ENCODE measurements at regions not wholly inside any gene's neighbourhood (a gene's known extent, or its start where the extent isn't known, plus 50 kb on each side); places are given as distances from the start of the nearest gene placed in this dataset.
A peak's percentile ranks its signal among the peaks of the same experiment; 100 is the strongest.

DNA sequence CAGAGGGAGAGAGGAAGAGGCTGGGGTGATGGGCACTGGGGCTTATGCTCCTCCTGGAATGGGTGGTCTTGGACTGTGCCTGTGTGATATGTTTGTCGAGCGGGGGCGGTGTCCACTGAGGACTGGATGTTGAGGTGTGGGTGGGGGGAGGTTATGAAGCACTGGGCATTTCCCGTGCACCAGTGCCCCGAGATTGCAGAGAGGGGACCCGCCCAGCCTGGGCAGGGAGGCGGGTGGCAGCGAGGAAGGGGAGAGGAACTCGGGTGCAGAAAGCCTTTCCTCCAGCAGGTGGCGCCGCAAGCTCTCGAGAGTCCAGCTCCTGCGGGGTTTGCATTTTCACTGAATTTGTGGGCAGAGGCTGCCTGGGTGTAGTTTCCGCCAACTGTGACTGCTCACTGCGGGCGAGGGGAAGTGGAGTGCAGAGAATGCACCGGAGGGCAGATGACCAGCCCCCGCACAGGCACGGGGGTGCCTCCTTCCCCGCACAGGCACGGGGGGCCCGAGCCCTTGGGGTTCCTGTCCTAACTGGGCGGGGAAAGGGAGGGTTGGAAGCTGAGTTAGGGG, 190.6 kb downstream of the SEC14L1 start:
- Histone ChIP-seq H3K36me3 (no peaks in the 10 kb centered on the region), H3K27me3 (no peaks in the 10 kb centered on the region), H3K4me3 (peak overlapping the region in 2 of 3 donors; percentile 11 to 32), H3K4me1 (peaks cover 0 to 3% of the 10 kb centered on the region in 2 donors), H3K9me3 (no peaks in the 10 kb centered on the region), H3K27ac (peak overlapping the region; percentile 13 to 61)
- DNase-seq (ENCODE audit: low spot score in 2 of 2), result peak; percentile 90 to 93
- intact Hi-C loops (cut with DNase I; ENCODE audit: low total_unique reads), result loop anchor here (1.0 kb wide), 1 partner anchor 17 kb away; no protein-coding TSS in a partner anchor
- TF ChIP-seq POLR2A (IDR thresholded peaks at IDR 0.05) (no peak), POLR2AphosphoS5 (IDR thresholded peaks at IDR 0.05) (peak; percentile 42 to 79 (median 72))
- TF ChIP-seq, protein P1, sequence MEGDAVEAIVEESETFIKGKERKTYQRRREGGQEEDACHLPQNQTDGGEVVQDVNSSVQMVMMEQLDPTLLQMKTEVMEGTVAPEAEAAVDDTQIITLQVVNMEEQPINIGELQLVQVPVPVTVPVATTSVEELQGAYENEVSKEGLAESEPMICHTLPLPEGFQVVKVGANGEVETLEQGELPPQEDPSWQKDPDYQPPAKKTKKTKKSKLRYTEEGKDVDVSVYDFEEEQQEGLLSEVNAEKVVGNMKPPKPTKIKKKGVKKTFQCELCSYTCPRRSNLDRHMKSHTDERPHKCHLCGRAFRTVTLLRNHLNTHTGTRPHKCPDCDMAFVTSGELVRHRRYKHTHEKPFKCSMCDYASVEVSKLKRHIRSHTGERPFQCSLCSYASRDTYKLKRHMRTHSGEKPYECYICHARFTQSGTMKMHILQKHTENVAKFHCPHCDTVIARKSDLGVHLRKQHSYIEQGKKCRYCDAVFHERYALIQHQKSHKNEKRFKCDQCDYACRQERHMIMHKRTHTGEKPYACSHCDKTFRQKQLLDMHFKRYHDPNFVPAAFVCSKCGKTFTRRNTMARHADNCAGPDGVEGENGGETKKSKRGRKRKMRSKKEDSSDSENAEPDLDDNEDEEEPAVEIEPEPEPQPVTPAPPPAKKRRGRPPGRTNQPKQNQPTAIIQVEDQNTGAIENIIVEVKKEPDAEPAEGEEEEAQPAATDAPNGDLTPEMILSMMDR (IDR thresholded peaks at IDR 0.05), result peak; percentile 94 to 98 (median 94)

DNA sequence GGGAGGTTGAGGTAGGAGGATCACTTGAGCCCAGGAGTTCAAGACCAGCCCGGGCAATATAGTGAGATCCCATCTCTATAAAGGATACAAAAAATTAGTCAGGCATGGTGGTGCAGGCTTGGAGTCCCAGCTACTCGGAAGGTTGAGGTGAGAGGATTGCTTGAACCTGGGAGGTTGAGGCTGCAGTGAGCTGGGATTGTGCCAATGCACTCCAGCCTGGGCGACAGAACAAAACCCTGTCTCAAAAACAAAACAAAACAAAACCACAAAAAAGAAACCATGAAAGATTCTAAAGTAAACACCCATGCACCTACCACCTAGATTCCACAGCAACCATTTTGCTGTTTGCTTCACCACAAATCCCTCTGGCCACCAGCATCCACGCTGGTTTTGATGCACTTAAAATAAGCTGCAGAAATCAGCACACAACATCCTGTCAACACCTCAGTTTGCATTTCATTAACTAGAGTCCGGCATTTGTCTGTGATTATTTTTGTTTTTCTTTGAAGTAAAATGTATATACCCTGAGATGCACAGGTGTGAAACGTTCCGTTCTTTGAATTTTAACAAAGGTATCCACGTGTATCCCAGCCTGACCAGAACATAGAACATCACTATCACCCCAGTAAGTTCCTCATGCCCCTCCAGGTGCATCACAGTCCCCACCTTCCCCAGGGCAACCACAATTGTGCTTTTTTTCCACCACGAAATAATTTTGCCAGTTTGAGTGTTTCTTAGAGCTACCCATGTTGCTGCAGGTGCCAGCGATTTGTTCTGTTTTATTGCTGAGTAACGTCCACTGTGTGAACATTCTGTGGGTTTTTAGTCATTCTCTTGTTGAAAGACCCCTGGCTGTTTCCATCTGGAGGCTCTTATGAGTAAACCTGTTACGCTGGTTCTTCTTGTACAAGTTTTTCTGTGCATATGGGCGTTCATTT, 191.5 kb downstream of the SEC14L1 start:
- Histone ChIP-seq H3K4me3 (peak overlapping the region in 1 of 3 donors; percentile 32), H3K9me3 (peaks cover 0 to 4% of the 10 kb centered on the region in 2 donors), H3K27ac (peak overlapping the region; percentile 27 to 62), H3K4me1 (peaks cover 0 to 3% of the 10 kb centered on the region in 2 donors), H3K27me3 (no peaks in the 10 kb centered on the region), H3K36me3 (no peaks in the 10 kb centered on the region)
- TF ChIP-seq POLR2A (IDR thresholded peaks at IDR 0.05), result no peak
- no peak for TF ChIP-seq POLR2AphosphoS5 (IDR thresholded peaks at IDR 0.05)
- TF ChIP-seq, protein P1 (IDR thresholded peaks at IDR 0.05), result no peak
- intact Hi-C loops (cut with DNase I; ENCODE audit: low total_unique reads), result no loop called here
- peak; percentile 35 to 43 for DNase-seq (ENCODE audit: low spot score in 2 of 2)

DNA sequence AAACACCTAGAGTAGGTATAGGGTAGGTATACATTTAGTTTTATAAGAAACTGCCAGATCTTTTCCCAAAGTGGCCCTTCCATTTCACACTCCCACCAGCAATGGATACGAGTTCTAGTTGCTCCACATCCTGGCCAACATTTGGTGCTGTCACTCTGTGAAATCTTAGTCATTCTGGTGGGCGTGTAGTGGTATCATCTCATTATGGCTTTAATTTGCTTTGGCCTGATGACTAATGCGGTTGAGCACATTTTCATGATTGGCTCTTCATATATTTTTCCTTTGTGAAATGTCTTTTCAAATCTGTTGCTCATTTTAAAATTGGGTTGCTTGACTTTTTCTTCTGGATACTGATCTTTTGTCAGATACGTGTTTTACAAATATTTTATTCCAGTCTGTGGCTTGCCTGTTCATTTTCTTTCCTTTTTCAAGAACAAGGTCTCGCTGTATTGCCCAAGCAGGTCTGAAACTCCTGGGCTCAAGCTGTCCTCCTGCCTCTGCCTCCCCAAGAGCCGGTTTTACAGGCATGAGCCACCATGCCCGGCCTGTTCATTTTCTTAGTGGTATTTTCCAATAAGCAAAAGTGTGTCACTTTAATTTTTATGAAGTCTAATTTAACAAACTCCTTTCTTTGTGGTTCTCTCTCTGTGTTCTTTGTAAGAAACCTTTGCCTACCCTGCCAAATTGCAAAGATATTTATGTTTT, 192.4 kb downstream of the SEC14L1 start:
- peak; percentile 19 to 34 for DNase-seq (ENCODE audit: low spot score in 2 of 2)
- intact Hi-C loops (cut with DNase I; ENCODE audit: low total_unique reads), result no loop called here
- no peaks in the 10 kb centered on the region for H3K27me3 ChIP-seq
- TF ChIP-seq, protein P1 (IDR thresholded peaks at IDR 0.05), result no peak
- TF ChIP-seq POLR2A (IDR thresholded peaks at IDR 0.05) (no peak), POLR2AphosphoS5 (IDR thresholded peaks at IDR 0.05) (no peak)
- no peaks in the 10 kb centered on the region for H3K36me3 ChIP-seq
- peak overlapping the region; percentile 27 to 62 for H3K27ac ChIP-seq
- H3K9me3 ChIP-seq, result peaks cover 0 to 4% of the 10 kb centered on the region in 2 donors
- no peak overlapping the region for H3K4me3 ChIP-seq
- peaks cover 0 to 3% of the 10 kb centered on the region in 2 donors for H3K4me1 ChIP-seq

DNA sequence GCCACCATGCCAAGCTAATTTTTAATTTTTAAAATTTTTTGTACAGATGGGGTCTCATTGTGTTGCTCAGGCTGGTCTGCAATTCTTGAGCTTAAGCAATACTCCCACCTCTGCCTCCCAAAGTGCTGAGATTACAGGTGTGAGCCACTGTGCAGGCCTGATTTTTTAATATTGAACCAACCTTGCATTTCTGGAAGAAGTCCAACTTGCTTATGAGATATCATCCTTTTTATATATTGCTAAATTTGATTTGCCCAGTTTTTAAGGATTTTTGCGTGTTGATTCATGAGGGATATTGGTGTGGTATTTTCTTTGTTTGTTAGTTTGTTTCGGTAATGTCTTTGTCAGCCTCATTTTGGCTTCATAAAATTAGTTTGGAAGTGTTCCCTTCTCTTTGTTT, 196.4 kb downstream of the SEC14L1 start:
- no peak for DNase-seq (ENCODE audit: low spot score in 2 of 2)
- no peaks in the 10 kb centered on the region for H3K27me3 ChIP-seq
- no peak overlapping the region for H3K27ac ChIP-seq
- no peak for TF ChIP-seq POLR2A (IDR thresholded peaks at IDR 0.05)
- TF ChIP-seq, protein P1 (IDR thresholded peaks at IDR 0.05), result no peak
- TF ChIP-seq POLR2AphosphoS5 (IDR thresholded peaks at IDR 0.05), result no peak
- peaks cover 0 to 4% of the 10 kb centered on the region in 2 donors for H3K9me3 ChIP-seq
- no peak overlapping the region for H3K4me3 ChIP-seq
- H3K36me3 ChIP-seq, result no peaks in the 10 kb centered on the region
- no peaks in the 10 kb centered on the region for H3K4me1 ChIP-seq
- intact Hi-C loops (cut with DNase I; ENCODE audit: low total_unique reads), result no loop called here

Data from breast epithelium (tissue), 4 donors.